ENCODE measurements at regions not wholly inside any gene's neighbourhood (a gene's known extent, or its start where the extent isn't known, plus 50 kb on each side); places are given as distances from the start of the nearest gene placed in this dataset.
"Not testable (repeated sequence)": the region's sequence is repeated elsewhere in the genome, so short reads cannot be mapped to it uniquely, and the experiment has no call there.

GRCh38 chr15:87722941-87723691, 533.4 kb downstream of the NTRK3 start:
- DNase-seq: no peak

- DNase-seq: no peak
Observed at GRCh38 chr15:87720235-87720634, 536.3 kb downstream of the NTRK3 start.

- DNase-seq: no peak
Observed at GRCh38 chr15:87716422-87716821, 540.1 kb downstream of the NTRK3 start.

GRCh38 chr15:87715252-87715651, 541.3 kb downstream of the NTRK3 start:
- no peak for DNase-seq

- no peak for DNase-seq
Observed at GRCh38 chr15:87713475-87713879, 543.1 kb downstream of the NTRK3 start.

- no peak for DNase-seq
Observed at GRCh38 chr15:87712211-87712610, 544.3 kb downstream of the NTRK3 start.

GRCh38 chr15:87711026-87711425, 545.5 kb downstream of the NTRK3 start:
- DNase-seq: no peak

GRCh38 chr15:87710406-87710805, 546.1 kb downstream of the NTRK3 start:
- DNase-seq: no peak

GRCh38 chr15:87707566-87708130, 548.9 kb downstream of the NTRK3 start:
- DNase-seq: no peak

- peak; percentile 6 to 39 for DNase-seq
Observed at GRCh38 chr15:87707071-87707470, 549.5 kb downstream of the NTRK3 start.

GRCh38 chr15:87706001-87706400, 550.5 kb downstream of the NTRK3 start:
- DNase-seq: peak in 1 of 2 experiments; percentile 1

GRCh38 chr15:87704276-87704675, 552.3 kb downstream of the NTRK3 start:
- DNase-seq: no peak

- DNase-seq: no peak
Observed at GRCh38 chr15:87703327-87704111, 553.0 kb downstream of the NTRK3 start.

GRCh38 chr15:87702270-87702669, 554.3 kb downstream of the NTRK3 start:
- no peak for DNase-seq

- DNase-seq: not testable (repeated sequence)
Observed at GRCh38 chr15:87698467-87698866, 558.1 kb downstream of the NTRK3 start.

GRCh38 chr15:87689716-87690115, 566.8 kb downstream of the NTRK3 start:
- no peak for DNase-seq

- no peak for DNase-seq
Observed at GRCh38 chr15:87687523-87687870, 569.0 kb downstream of the NTRK3 start.

GRCh38 chr15:87686841-87687522, 569.6 kb downstream of the NTRK3 start:
- no peak for DNase-seq

- DNase-seq: no peak
Observed at GRCh38 chr15:87686339-87686738, 570.2 kb downstream of the NTRK3 start.

- no peak for DNase-seq
Observed at GRCh38 chr15:87682527-87682926, 574.0 kb downstream of the NTRK3 start.

GRCh38 chr15:87681104-87681503, 575.4 kb downstream of the NTRK3 start:
- DNase-seq: no peak

GRCh38 chr15:87680208-87680607, 576.3 kb downstream of the NTRK3 start:
- DNase-seq: no peak

GRCh38 chr15:87675271-87675670, 581.3 kb downstream of the NTRK3 start:
- no peak for DNase-seq

All from cerebellar nuclear complex (tissue), 1 donor.